Mucosa of descending colon (tissue), 3 donors: ENCODE measurements at regions not wholly inside any gene's neighbourhood (a gene's known extent, or its start where the extent isn't known, plus 50 kb on each side); places are given as distances from the start of the nearest gene placed in this dataset.
A peak's percentile ranks its signal among the peaks of the same experiment; 100 is the strongest.

Experiments
- ATAC-seq: fragments of 200-7000 bp; cut with Tn5 transposase; one replicate; pipeline ENCODE4 v1.9.1; 2020; ENCODE audit warnings: mild to moderate bottlenecking, moderate library complexity
- DNase-seq, 3 donors: peaks; one replicate each; pipeline ENCODE4 v3.0.0-alpha.2; 2020
- H3K36me3 ChIP-seq: fragments of 200-600 bp; one replicate; pipeline ENCODE4 v1.8.0; 2021; ENCODE audit warnings: low read depth, mild to moderate bottlenecking
- H3K4me1 ChIP-seq: fragments of 200-600 bp; one replicate; pipeline ENCODE4 v1.8.0; 2021; ENCODE audit warnings: low read depth, mild to moderate bottlenecking
- H3K4me3 ChIP-seq: fragments of 200-600 bp; one replicate; pipeline ENCODE4 v1.8.0; 2021; ENCODE audit warnings: mild to moderate bottlenecking
- H3K9me3 ChIP-seq: fragments of 200-600 bp; one replicate; pipeline ENCODE4 v1.8.0; 2021; ENCODE audit warnings: mild to moderate bottlenecking
- CTCF ChIP-seq: fragments of 200-600 bp; IDR thresholded peaks from one replicate; pipeline ENCODE4 v1.8.0; 2022; ENCODE audit warnings: antibody characterized with exemption, mild to moderate bottlenecking
- intact Hi-C, 2 donors: fragments of 100-400 bp; cut with DNase I in 1 of 2; cut with micrococcal nuclease in 1 of 2; formaldehyde crosslinking; loops; one replicate each; pipeline versions ENCODE4 v1.11.0 to v1.11.1; 2022; cut with DNase I, micrococcal nuclease
- donor health status: DM: no; HTN: no; CAD: no; lungs with moderate emphysema.
- donor health status: DM: no; HTN: no; CAD: no.
- donor health status: DM: no; HTN: yes; CAD: no.

- H3K9me3 ChIP-seq, result no peaks in the 10 kb centered on the region
- H3K36me3 ChIP-seq, result no peaks in the 10 kb centered on the region
- no peak overlapping the region for H3K4me3 ChIP-seq
- H3K4me1 ChIP-seq, result no peaks in the 10 kb centered on the region
- DNase-seq, result no peak
- no peak for TF ChIP-seq CTCF
- intact Hi-C loops, result no loop called here
- no peak for ATAC-seq
These were observed 346.2 kb downstream of the ZNF521 start for GRCh38 chr18:25005541-25006403.

GRCh38 chr18:25010623-25011374 is 341.2 kb downstream of the ZNF521 start:
- DNase-seq (no peak), ATAC-seq (peak; percentile 61)
- Histone ChIP-seq H3K36me3 (no peaks in the 10 kb centered on the region), H3K4me3 (no peak overlapping the region), H3K4me1 (no peaks in the 10 kb centered on the region), H3K9me3 (no peaks in the 10 kb centered on the region)
- intact Hi-C loops, result no loop called here
- no peak for TF ChIP-seq CTCF
